HG03175 (cell line): ENCODE measurements at regions not wholly inside any gene's neighbourhood (a gene's known extent, or its start where the extent isn't known, plus 50 kb on each side); places are given as distances from the start of the nearest gene placed in this dataset.
"Not testable (repeated sequence)": the region's sequence is repeated elsewhere in the genome, so short reads cannot be mapped to it uniquely, and the experiment has no call there.

Source experiments
- ATAC-seq: cut with Tn5 transposase; IDR thresholded peaks from one replicate; pipeline ENCODE4 v1.9.1; 2021; ENCODE audit warnings: mild to moderate bottlenecking, moderate library complexity; ENCODE audit not compliant: unreplicated experiment

GRCh38 chr11:87775036-87775435 is 400.2 kb downstream of the RAB38 start:
- no peak for ATAC-seq

GRCh38 chr11:87769661-87770060 is 405.6 kb downstream of the RAB38 start:
- ATAC-seq = no peak

GRCh38 chr11:87767615-87768014 is 407.6 kb downstream of the RAB38 start:
- ATAC-seq = no peak

- ATAC-seq = not testable (repeated sequence)
Observed at GRCh38 chr11:87764075-87764474, 411.2 kb downstream of the RAB38 start.

GRCh38 chr11:87754685-87755084 is 420.6 kb downstream of the RAB38 start:
- no peak for ATAC-seq

- ATAC-seq = no peak
Observed at GRCh38 chr11:87753143-87753542, 422.1 kb downstream of the RAB38 start.

GRCh38 chr11:87743007-87743406 is 432.2 kb downstream of the RAB38 start:
- no peak for ATAC-seq

GRCh38 chr11:87740968-87741367 is 434.3 kb downstream of the RAB38 start:
- no peak for ATAC-seq

- no peak for ATAC-seq
Observed at GRCh38 chr11:87740451-87740850, 434.8 kb downstream of the RAB38 start.

GRCh38 chr11:87739766-87740165 is 435.5 kb downstream of the RAB38 start:
- no peak for ATAC-seq

- ATAC-seq = no peak
Observed at GRCh38 chr11:87739261-87739660, 436.0 kb downstream of the RAB38 start.

GRCh38 chr11:87736928-87737327 is 438.3 kb downstream of the RAB38 start:
- no peak for ATAC-seq

GRCh38 chr11:87726506-87726905 is 448.7 kb downstream of the RAB38 start:
- ATAC-seq = no peak

GRCh38 chr11:87724358-87724757 is 450.9 kb downstream of the RAB38 start:
- no peak for ATAC-seq

GRCh38 chr11:87722756-87723565 is 452.3 kb downstream of the RAB38 start:
- ATAC-seq = peak; percentile 69

- ATAC-seq = no peak
Observed at GRCh38 chr11:87719326-87720073, 455.7 kb downstream of the RAB38 start.

- no peak for ATAC-seq
Observed at GRCh38 chr11:87712802-87713202, 462.4 kb downstream of the RAB38 start.

GRCh38 chr11:87712391-87712790 is 462.9 kb downstream of the RAB38 start:
- no peak for ATAC-seq

- ATAC-seq = not testable (repeated sequence)
Observed at GRCh38 chr11:87703589-87703988, 471.7 kb downstream of the RAB38 start.

- ATAC-seq = no peak
Observed at GRCh38 chr11:87675993-87676392, 499.2 kb downstream of the RAB38 start.

- no peak for ATAC-seq
Observed at GRCh38 chr11:87666730-87667129, 508.5 kb downstream of the RAB38 start.

- no peak for ATAC-seq
Observed at GRCh38 chr11:87662287-87662686, 513.0 kb downstream of the RAB38 start.
